ENCODE measurements at regions not wholly inside any gene's neighbourhood (a gene's known extent, or its start where the extent isn't known, plus 50 kb on each side); places are given as distances from the start of the nearest gene placed in this dataset.

DNA sequence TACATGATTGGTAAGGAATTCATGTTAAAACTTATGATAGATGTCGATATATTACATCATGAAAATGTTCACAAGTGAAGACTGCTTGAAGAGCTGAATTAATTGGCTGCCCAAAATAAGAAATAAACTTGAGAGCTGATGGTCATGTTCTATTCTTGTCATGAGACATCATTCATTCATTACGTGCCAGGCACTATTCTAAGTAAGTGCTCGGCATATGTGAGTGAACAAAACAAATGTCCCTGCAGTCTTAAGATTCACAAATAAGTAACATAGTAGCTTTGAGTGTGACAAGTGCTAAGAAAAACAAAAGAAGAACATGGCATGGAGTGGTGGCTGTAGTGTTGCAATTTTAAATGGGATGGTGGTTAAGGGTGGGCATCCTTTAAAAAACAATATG lies 329.3 kb downstream of the SUCLA2 start:
- no peak overlapping the region for H3K27ac Mint-ChIP-seq
- H3K9me3 Mint-ChIP-seq: peaks cover 2% of the 10 kb centered on the region
- TF ChIP-seq, protein P1, sequence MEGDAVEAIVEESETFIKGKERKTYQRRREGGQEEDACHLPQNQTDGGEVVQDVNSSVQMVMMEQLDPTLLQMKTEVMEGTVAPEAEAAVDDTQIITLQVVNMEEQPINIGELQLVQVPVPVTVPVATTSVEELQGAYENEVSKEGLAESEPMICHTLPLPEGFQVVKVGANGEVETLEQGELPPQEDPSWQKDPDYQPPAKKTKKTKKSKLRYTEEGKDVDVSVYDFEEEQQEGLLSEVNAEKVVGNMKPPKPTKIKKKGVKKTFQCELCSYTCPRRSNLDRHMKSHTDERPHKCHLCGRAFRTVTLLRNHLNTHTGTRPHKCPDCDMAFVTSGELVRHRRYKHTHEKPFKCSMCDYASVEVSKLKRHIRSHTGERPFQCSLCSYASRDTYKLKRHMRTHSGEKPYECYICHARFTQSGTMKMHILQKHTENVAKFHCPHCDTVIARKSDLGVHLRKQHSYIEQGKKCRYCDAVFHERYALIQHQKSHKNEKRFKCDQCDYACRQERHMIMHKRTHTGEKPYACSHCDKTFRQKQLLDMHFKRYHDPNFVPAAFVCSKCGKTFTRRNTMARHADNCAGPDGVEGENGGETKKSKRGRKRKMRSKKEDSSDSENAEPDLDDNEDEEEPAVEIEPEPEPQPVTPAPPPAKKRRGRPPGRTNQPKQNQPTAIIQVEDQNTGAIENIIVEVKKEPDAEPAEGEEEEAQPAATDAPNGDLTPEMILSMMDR (IDR thresholded peaks at IDR 0.05): no peak
- H3K27ac ChIP-seq (ENCODE audit: low read depth in 1 of 2, low read length in 2 of 2): no peak overlapping the region
- no peaks in the 10 kb centered on the region for H3K4me1 ChIP-seq (ENCODE audit: insufficient read depth, low read length)
- H3K4me1 Mint-ChIP-seq (ENCODE audit: low read depth): no peaks in the 10 kb centered on the region
- H3K36me3 Mint-ChIP-seq (ENCODE audit: low read depth): no peaks in the 10 kb centered on the region
- H3K4me3 Mint-ChIP-seq: no peak overlapping the region
- CTCF ChIA-PET: no interaction called here
- no peaks in the 10 kb centered on the region for H3K27me3 Mint-ChIP-seq
- no peak for ATAC-seq (ENCODE audit: poor library complexity)
- DNase-seq: no peak
- POLR2A ChIA-PET: no interaction called here
- no peaks in the 10 kb centered on the region for H3K27me3 ChIP-seq (ENCODE audit: control insufficient read depth in 1 of 2, insufficient read depth in 2 of 2, low read length in 2 of 2)
- H3K4me3 ChIP-seq (ENCODE audit: low read length): no peak overlapping the region
- intact Hi-C loops (cut with DNase I, micrococcal nuclease): no loop called here
- H3K36me3 ChIP-seq (ENCODE audit: insufficient read depth, low read length): no peaks in the 10 kb centered on the region
- no peaks in the 10 kb centered on the region for H3K9me3 ChIP-seq (ENCODE audit: control insufficient read depth in 1 of 2, insufficient read depth in 1 of 2, low read length in 2 of 2)

DNA sequence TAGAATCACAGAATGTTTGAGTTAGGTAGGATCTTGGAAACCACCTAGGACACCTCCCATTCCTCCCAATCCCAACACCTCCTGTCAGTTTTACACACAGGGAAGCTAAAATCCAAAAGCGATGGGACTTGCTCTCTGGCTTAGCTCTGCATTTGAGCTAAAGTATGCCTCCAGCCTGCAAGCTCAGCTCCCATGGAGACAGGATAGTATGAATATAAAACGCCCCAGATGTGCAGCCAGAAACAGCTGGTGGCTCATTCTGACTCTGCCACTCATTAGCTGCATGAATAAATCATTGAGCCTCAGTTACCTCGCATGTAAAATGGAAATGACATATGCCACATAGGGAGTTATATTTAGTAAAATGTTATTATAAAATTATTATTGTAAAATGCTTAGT lies 336.0 kb downstream of the SUCLA2 start:
- Histone ChIP-seq H3K9me3 (ENCODE audit: control insufficient read depth in 1 of 2, insufficient read depth in 1 of 2, low read length in 2 of 2) (no peaks in the 10 kb centered on the region), H3K4me1 (ENCODE audit: insufficient read depth, low read length) (no peaks in the 10 kb centered on the region), H3K27ac (ENCODE audit: low read depth in 1 of 2, low read length in 2 of 2) (no peak overlapping the region), H3K36me3 (ENCODE audit: insufficient read depth, low read length) (no peaks in the 10 kb centered on the region), H3K27me3 (ENCODE audit: control insufficient read depth in 1 of 2, insufficient read depth in 2 of 2, low read length in 2 of 2) (peaks cover 0 to 2% of the 10 kb centered on the region in 2 experiments), H3K4me3 (ENCODE audit: low read length) (no peak overlapping the region)
- TF ChIP-seq, protein P1 (IDR thresholded peaks at IDR 0.05): no peak
- POLR2A ChIA-PET: no interaction called here
- DNase-seq: no peak
- H3K27ac Mint-ChIP-seq: no peak overlapping the region
- peaks cover 9% of the 10 kb centered on the region for H3K27me3 Mint-ChIP-seq
- intact Hi-C loops (cut with DNase I, micrococcal nuclease): no loop called here
- CTCF ChIA-PET: no interaction called here
- H3K9me3 Mint-ChIP-seq: peaks cover 4% of the 10 kb centered on the region
- no peaks in the 10 kb centered on the region for H3K4me1 Mint-ChIP-seq (ENCODE audit: low read depth)
- H3K36me3 Mint-ChIP-seq (ENCODE audit: low read depth): no peaks in the 10 kb centered on the region
- no peak for ATAC-seq (ENCODE audit: poor library complexity)
- H3K4me3 Mint-ChIP-seq: no peak overlapping the region

DNA sequence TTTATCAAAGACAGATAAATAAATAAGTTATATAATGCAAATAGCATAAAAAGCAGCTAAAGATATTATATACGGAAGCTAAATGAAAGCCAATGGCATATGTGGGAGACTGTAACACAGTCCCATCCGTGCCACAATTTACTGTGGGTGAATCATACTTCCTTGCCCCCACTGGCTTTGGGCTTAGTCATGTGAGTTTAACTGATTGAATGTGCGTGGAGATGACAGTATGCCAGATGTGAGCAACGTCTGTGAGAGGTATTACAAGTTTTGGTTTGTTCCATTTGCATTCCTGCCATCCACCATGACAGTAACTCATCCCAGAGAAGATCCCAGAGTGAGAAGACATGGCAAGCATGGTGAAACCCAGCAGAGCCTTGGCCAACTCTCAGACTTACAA lies 340.0 kb downstream of the SUCLA2 start:
- H3K4me3 Mint-ChIP-seq: no peak overlapping the region
- H3K27ac Mint-ChIP-seq: no peak overlapping the region
- Histone ChIP-seq H3K36me3 (ENCODE audit: insufficient read depth, low read length) (no peaks in the 10 kb centered on the region), H3K4me3 (ENCODE audit: low read length) (no peak overlapping the region), H3K27ac (ENCODE audit: low read depth in 1 of 2, low read length in 2 of 2) (no peak overlapping the region), H3K27me3 (ENCODE audit: control insufficient read depth in 1 of 2, insufficient read depth in 2 of 2, low read length in 2 of 2) (peaks cover 2 to 5% of the 10 kb centered on the region in 2 experiments), H3K9me3 (ENCODE audit: control insufficient read depth in 1 of 2, insufficient read depth in 1 of 2, low read length in 2 of 2) (no peaks in the 10 kb centered on the region), H3K4me1 (ENCODE audit: insufficient read depth, low read length) (no peaks in the 10 kb centered on the region)
- ChIA-PET CTCF (interaction anchor here (0.6 kb wide), 1 partner anchor 33 kb away, joined by 3 read pairs; no protein-coding TSS in a partner anchor), POLR2A (no interaction called here)
- intact Hi-C loops (cut with DNase I, micrococcal nuclease): no loop called here
- H3K9me3 Mint-ChIP-seq: peaks cover 6% of the 10 kb centered on the region
- H3K36me3 Mint-ChIP-seq (ENCODE audit: low read depth): no peaks in the 10 kb centered on the region
- no peaks in the 10 kb centered on the region for H3K4me1 Mint-ChIP-seq (ENCODE audit: low read depth)
- TF ChIP-seq, protein P1 (IDR thresholded peaks at IDR 0.05): no peak
- no peak for DNase-seq
- H3K27me3 Mint-ChIP-seq: peaks cover 34% of the 10 kb centered on the region
- ATAC-seq (ENCODE audit: poor library complexity): no peak
